HEK293 (cell line): ENCODE measurements at regions not wholly inside any gene's neighbourhood (a gene's known extent, or its start where the extent isn't known, plus 50 kb on each side); places are given as distances from the start of the nearest gene placed in this dataset.

ENCODE experiments used
- BCL11B ChIP-seq: fragments of 450-650 bp; formaldehyde crosslinking; IDR thresholded peaks from 2 replicates; pipeline ENCODE4 v1.5.1; 2016; ENCODE audit warnings: low read depth, missing biosample characterization, missing genetic modification characterization
- KLF9 ChIP-seq: fragments of 450-650 bp; formaldehyde crosslinking; IDR thresholded peaks from 2 replicates; pipeline ENCODE4 v1.5.1; 2016; ENCODE audit warnings: missing biosample characterization, missing genetic modification characterization, low read depth
- REST ChIP-seq: fragments of 450-650 bp; formaldehyde crosslinking; IDR thresholded peaks from 2 replicates; pipeline ENCODE4 v1.5.1; 2016; ENCODE audit warnings: missing biosample characterization, missing genetic modification characterization
- SETDB1 ChIP-seq: IDR thresholded peaks from one replicate; pipeline ENCODE4 v1.6.1; 2017; ENCODE audit warnings: mild to moderate bottlenecking, low read length, moderate library complexity, mixed read lengths; ENCODE audit not compliant: insufficient read length
- TCF7L2 ChIP-seq: IDR thresholded peaks from 2 replicates; pipeline ENCODE4 v1.6.1; 2011; ENCODE audit warnings: low read depth, mild to moderate bottlenecking, inconsistent platforms, low read length, moderate library complexity, borderline replicate concordance
- ZBTB1 ChIP-seq: fragments of 450-650 bp; formaldehyde crosslinking; IDR thresholded peaks from 2 replicates; pipeline ENCODE4 v1.5.1; 2016; ENCODE audit warnings: missing biosample characterization, missing genetic modification characterization
- ZBTB44 ChIP-seq: fragments of 450-650 bp; IDR thresholded peaks from 2 replicates; pipeline ENCODE4 v1.5.1; 2018; ENCODE audit warnings: missing biosample characterization, mild to moderate bottlenecking, missing genetic modification characterization
- ZNF239 ChIP-seq: fragments of 450-650 bp; formaldehyde crosslinking; IDR thresholded peaks from 2 replicates; pipeline ENCODE4 v1.5.1; 2016; ENCODE audit warnings: missing biosample characterization, missing genetic modification characterization
- ZNF530 ChIP-seq: fragments of 450-650 bp; formaldehyde crosslinking; IDR thresholded peaks from 2 replicates; pipeline ENCODE4 v1.5.1; 2016; ENCODE audit warnings: low read depth, missing biosample characterization, missing genetic modification characterization
- ZNF560 ChIP-seq: fragments of 450-650 bp; formaldehyde crosslinking; IDR thresholded peaks from 2 replicates; pipeline ENCODE4 v1.5.1; 2017; ENCODE audit warnings: missing biosample characterization, missing genetic modification characterization, borderline replicate concordance
- ZNF580 ChIP-seq: fragments of 450-650 bp; formaldehyde crosslinking; IDR thresholded peaks from 2 replicates; pipeline ENCODE4 v1.5.1; 2016; ENCODE audit warnings: missing biosample characterization, missing genetic modification characterization
- ZNF585B ChIP-seq: fragments of 450-650 bp; formaldehyde crosslinking; IDR thresholded peaks from 2 replicates; pipeline ENCODE4 v1.5.1; 2016; ENCODE audit warnings: missing biosample characterization, missing genetic modification characterization
- TF ChIP-seq, protein P1 (sequence below): fragments of 450-650 bp; formaldehyde crosslinking; IDR thresholded peaks from 2 replicates; pipeline ENCODE4 v1.5.1; 2016; ENCODE audit warnings: missing biosample characterization, missing genetic modification characterization
- TF ChIP-seq, protein P2 (sequence below): fragments of 450-650 bp; formaldehyde crosslinking; optimal IDR thresholded peaks from 2 replicates; pipeline ENCODE3; 2016; ENCODE audit warnings: missing biosample characterization, mild to moderate bottlenecking, missing genetic modification characterization

GRCh38 chr11:11081776-11082175 lies 223.9 kb upstream of the ZBED5 start:
- TF ChIP-seq, protein P1, sequence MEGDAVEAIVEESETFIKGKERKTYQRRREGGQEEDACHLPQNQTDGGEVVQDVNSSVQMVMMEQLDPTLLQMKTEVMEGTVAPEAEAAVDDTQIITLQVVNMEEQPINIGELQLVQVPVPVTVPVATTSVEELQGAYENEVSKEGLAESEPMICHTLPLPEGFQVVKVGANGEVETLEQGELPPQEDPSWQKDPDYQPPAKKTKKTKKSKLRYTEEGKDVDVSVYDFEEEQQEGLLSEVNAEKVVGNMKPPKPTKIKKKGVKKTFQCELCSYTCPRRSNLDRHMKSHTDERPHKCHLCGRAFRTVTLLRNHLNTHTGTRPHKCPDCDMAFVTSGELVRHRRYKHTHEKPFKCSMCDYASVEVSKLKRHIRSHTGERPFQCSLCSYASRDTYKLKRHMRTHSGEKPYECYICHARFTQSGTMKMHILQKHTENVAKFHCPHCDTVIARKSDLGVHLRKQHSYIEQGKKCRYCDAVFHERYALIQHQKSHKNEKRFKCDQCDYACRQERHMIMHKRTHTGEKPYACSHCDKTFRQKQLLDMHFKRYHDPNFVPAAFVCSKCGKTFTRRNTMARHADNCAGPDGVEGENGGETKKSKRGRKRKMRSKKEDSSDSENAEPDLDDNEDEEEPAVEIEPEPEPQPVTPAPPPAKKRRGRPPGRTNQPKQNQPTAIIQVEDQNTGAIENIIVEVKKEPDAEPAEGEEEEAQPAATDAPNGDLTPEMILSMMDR (tag by site-specific recombination) = no peak
- TF ChIP-seq TCF7L2 (no peak), ZBTB44 (tag by site-specific recombination) (no peak), ZNF580 (no peak), ZNF585B (tag by site-specific recombination) (no peak), ZNF530 (tag by site-specific recombination) (no peak), KLF9 (tag by site-specific recombination) (no peak), REST (no peak), ZNF239 (tag by site-specific recombination) (no peak), BCL11B (tag by site-specific recombination) (no peak), ZNF560 (tag by site-specific recombination) (no peak), SETDB1 (no peak), ZBTB1 (tag by site-specific recombination) (no peak)
- TF ChIP-seq, protein P2, sequence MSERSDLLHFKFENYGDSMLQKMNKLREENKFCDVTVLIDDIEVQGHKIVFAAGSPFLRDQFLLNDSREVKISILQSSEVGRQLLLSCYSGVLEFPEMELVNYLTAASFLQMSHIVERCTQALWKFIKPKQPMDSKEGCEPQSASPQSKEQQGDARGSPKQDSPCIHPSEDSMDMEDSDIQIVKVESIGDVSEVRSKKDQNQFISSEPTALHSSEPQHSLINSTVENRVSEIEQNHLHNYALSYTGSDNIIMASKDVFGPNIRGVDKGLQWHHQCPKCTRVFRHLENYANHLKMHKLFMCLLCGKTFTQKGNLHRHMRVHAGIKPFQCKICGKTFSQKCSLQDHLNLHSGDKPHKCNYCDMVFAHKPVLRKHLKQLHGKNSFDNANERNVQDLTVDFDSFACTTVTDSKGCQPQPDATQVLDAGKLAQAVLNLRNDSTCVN = no peak
